Activated CD4-positive, alpha-beta T cell treated with anti-CD3 and anti-CD28 coated beads, Interleukin-2, amount 10 ng/mL, durations not matched to agents 24 days and 14 days (primary cell): ENCODE measurements at regions not wholly inside any gene's neighbourhood (a gene's known extent, or its start where the extent isn't known, plus 50 kb on each side); places are given as distances from the start of the nearest gene placed in this dataset.

ENCODE experiments used
- DNase-seq: peaks from one replicate; pipeline ENCODE4 v3.0.0; 2022
- H3K27ac Mint-ChIP-seq: one replicate; pipeline ENCODE4 v1.8.0; 2022; ENCODE audit warnings: mild to moderate bottlenecking, mixed read lengths
- H3K27me3 Mint-ChIP-seq: one replicate; pipeline ENCODE4 v1.8.0; 2022; ENCODE audit warnings: mixed read lengths
- H3K36me3 Mint-ChIP-seq: one replicate; pipeline ENCODE4 v1.8.0; 2022; ENCODE audit warnings: low read depth, mild to moderate bottlenecking, mixed read lengths
- H3K4me1 Mint-ChIP-seq: one replicate; pipeline ENCODE4 v1.8.0; 2021; ENCODE audit warnings: mixed read lengths
- H3K4me3 Mint-ChIP-seq: one replicate; pipeline ENCODE4 v1.8.0; 2022; ENCODE audit warnings: mild to moderate bottlenecking, moderate library complexity, mixed read lengths
- H3K9me3 Mint-ChIP-seq: one replicate; pipeline ENCODE4 v1.8.0; 2021; ENCODE audit warnings: mixed read lengths
- intact Hi-C: fragments of 100-400 bp; cut with micrococcal nuclease; formaldehyde crosslinking; loops from one replicate; pipeline ENCODE4 v1.15.1; 2023

DNA sequence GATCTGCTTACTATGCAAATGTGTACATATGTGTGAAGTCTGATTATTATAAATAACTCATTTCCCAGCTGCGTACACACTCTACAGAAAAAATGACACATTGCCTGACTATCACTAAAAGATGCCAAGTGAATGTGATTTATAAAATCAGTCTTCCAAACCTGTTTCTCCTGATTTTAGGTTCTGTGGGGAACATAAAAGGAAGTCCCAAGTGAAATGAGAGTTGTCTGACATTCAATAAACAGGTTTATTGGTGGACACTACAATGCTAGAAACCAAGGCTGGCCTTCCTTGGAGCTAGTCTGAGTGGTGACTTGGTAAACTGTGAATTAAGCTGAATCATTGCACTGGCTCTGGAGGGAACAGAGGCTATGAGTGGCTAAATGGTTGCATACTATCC is 287.9 kb upstream of the ESRRG start:
- Mint-ChIP-seq H3K36me3 (no peaks in the 10 kb centered on the region), H3K9me3 (no peaks in the 10 kb centered on the region), H3K4me3 (no peak overlapping the region), H3K27me3 (no peaks in the 10 kb centered on the region), H3K4me1 (no peaks in the 10 kb centered on the region), H3K27ac (no peak overlapping the region)
- no peak for DNase-seq
- intact Hi-C loops = no loop called here

DNA sequence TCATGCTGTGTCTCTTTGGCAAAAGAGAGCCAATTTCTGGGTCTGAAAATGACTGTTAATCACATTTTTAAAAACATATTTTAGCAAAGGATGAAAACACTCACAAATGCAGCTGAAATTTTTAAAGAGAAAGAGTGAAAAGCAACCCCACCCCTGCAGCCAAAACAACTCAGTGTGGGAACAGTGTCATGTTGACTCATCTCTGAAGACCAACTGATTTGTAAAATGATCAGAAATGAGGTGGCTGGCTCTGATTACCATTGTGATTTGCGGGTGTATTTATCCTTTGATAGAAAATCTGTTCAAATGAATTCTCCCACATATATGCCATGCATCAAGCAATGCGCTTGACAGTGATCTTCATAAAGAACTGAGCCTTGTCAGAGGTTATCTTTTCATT is 287.0 kb upstream of the ESRRG start:
- H3K4me3 Mint-ChIP-seq = no peak overlapping the region
- no peaks in the 10 kb centered on the region for H3K27me3 Mint-ChIP-seq
- no peaks in the 10 kb centered on the region for H3K36me3 Mint-ChIP-seq
- no peaks in the 10 kb centered on the region for H3K9me3 Mint-ChIP-seq
- no peak for DNase-seq
- no peaks in the 10 kb centered on the region for H3K4me1 Mint-ChIP-seq
- H3K27ac Mint-ChIP-seq = no peak overlapping the region
- intact Hi-C loops = no loop called here

DNA sequence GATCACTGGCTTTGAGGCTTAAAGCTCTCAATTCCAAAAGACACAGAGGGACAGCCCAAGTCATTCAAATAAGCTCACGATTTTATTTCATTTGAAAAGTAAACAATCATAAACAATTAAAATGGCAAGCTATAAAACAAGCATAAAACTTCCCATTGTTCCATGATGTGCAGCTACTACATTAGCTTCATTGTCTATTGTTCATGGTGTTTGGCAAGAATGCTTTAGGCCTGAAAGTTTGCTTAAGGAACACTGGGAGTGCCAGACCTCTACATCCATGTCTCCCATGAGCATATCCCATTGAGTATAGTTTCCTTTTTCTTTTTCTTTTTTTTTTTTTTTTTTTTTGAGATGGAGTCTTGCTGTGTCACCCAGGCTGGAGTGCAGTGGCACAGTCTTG is 286.1 kb upstream of the ESRRG start:
- H3K4me3 Mint-ChIP-seq = no peak overlapping the region
- H3K27me3 Mint-ChIP-seq = no peaks in the 10 kb centered on the region
- no peak for DNase-seq
- H3K36me3 Mint-ChIP-seq = no peaks in the 10 kb centered on the region
- intact Hi-C loops = no loop called here
- no peaks in the 10 kb centered on the region for H3K9me3 Mint-ChIP-seq
- no peaks in the 10 kb centered on the region for H3K4me1 Mint-ChIP-seq
- H3K27ac Mint-ChIP-seq = no peak overlapping the region

DNA sequence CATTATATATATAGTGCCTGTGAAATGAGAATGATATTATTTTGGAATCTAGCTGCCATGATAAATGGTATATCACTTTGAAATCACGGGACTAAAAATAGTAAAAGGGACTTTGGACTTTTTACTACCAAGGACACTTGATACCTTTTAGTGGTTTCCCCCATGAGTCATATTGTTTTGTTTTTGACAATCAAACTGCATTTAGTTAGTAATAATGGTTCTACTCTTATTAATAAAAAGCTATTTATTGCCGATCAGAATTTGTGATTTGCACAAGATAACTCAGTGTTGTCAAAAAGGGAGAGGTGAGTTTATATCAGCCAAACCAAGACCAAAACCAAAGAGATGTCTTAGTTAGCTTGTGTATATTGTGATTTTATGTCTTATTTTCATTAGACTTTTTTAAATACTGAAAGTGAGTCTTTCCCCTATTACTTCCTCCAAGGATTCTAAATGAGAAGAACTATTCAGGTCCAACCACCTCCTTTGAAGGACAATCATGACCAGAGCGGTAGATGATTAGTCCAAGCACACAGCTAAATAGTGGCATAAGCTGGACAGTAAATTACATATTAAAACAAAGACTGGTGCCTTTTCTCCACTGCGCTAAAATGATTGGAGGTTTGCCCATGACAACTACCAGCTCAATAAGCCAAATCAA is 281.7 kb upstream of the ESRRG start:
- H3K9me3 Mint-ChIP-seq = peaks cover 4% of the 10 kb centered on the region
- no peak overlapping the region for H3K4me3 Mint-ChIP-seq
- DNase-seq = no peak
- H3K4me1 Mint-ChIP-seq = no peaks in the 10 kb centered on the region
- no peaks in the 10 kb centered on the region for H3K27me3 Mint-ChIP-seq
- H3K36me3 Mint-ChIP-seq = no peaks in the 10 kb centered on the region
- H3K27ac Mint-ChIP-seq = no peak overlapping the region
- intact Hi-C loops = no loop called here

DNA sequence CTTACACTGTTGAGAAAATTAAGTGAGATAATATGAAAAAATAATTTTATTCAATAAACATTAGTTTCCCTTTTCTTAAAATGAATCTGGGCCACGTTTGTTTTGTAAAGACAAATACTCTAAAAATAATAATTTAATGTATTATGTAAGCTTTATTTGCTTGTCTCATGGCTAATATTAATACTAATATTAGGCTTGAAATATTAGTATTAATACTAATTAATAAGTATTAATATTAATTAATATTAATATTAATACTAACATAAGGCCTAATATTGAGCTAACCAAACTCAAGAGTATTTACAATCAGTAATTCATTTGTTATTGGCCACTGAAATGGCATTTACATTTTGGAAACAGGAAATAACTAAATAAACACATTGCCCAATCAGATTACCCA is 280.1 kb upstream of the ESRRG start:
- Mint-ChIP-seq H3K4me1 (no peaks in the 10 kb centered on the region), H3K9me3 (peaks cover 4% of the 10 kb centered on the region), H3K36me3 (no peaks in the 10 kb centered on the region), H3K27me3 (no peaks in the 10 kb centered on the region), H3K4me3 (no peak overlapping the region), H3K27ac (no peak overlapping the region)
- intact Hi-C loops = no loop called here
- DNase-seq = no peak

DNA sequence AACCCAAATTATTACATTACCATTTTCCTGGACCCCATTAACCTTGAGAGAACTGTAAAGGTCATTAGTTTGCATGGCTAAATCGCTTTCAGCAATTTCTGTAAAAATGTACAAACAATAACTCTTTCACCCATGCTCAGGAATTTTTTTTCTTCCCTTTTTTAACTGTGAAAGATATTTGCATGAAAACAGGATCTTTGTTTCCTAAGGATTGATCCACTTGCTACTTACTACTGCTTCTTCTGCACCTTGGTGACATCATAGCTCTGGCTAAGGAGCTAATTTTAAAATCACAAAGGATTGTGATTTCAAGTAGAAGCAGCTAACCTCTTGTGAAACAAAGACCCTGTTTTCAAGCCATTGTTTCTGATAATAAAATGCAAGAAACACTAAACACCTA is 274.6 kb upstream of the ESRRG start:
- DNase-seq = no peak
- Mint-ChIP-seq H3K4me1 (no peaks in the 10 kb centered on the region), H3K27ac (no peak overlapping the region), H3K9me3 (peaks cover 9% of the 10 kb centered on the region), H3K4me3 (no peak overlapping the region), H3K36me3 (no peaks in the 10 kb centered on the region), H3K27me3 (no peaks in the 10 kb centered on the region)
- intact Hi-C loops = no loop called here

DNA sequence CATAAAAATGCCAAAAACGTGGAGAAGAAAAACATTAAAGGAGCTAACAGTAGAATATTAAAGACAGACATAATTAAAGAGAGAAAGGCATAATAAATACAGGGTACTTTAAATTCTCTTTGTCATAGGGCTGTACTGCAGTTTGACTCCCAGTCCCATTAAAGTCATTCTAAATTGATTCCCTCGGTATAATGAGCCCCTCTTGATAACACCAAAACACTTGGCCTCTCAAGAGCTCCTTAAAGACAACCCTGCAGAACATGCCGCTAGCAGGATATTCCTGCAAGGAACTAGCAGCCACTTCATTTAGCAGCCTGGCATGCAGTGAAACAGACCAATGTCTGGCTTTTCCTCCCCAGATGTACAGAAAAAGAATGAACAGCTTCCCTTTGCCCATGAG is 273.8 kb upstream of the ESRRG start:
- H3K4me1 Mint-ChIP-seq = no peaks in the 10 kb centered on the region
- intact Hi-C loops = no loop called here
- no peak overlapping the region for H3K4me3 Mint-ChIP-seq
- no peaks in the 10 kb centered on the region for H3K36me3 Mint-ChIP-seq
- H3K9me3 Mint-ChIP-seq = peaks cover 8% of the 10 kb centered on the region
- no peak overlapping the region for H3K27ac Mint-ChIP-seq
- DNase-seq = no peak
- H3K27me3 Mint-ChIP-seq = no peaks in the 10 kb centered on the region

DNA sequence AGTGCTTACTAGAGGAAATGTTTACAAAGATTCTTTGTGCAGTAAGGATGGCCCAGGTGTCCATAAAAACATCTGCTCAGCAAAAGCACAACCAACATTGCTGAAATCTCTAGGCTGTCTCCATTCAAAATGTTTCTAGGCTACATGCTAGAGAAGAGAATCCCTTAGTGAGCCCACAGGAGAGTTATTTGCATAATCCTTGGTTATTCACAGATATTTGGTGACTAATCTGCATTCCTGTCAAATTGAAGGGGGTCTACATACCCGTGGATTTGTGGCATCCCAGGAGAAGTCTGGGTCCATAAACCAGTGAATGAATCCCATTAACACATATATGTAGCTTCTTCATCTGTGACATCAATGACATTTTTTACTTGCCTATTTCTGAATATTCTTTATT is 261.3 kb upstream of the ESRRG start:
- Mint-ChIP-seq H3K4me3 (no peak overlapping the region), H3K27ac (no peak overlapping the region), H3K4me1 (no peaks in the 10 kb centered on the region), H3K9me3 (peaks cover 6% of the 10 kb centered on the region), H3K36me3 (no peaks in the 10 kb centered on the region), H3K27me3 (no peaks in the 10 kb centered on the region)
- DNase-seq = no peak
- intact Hi-C loops = no loop called here

DNA sequence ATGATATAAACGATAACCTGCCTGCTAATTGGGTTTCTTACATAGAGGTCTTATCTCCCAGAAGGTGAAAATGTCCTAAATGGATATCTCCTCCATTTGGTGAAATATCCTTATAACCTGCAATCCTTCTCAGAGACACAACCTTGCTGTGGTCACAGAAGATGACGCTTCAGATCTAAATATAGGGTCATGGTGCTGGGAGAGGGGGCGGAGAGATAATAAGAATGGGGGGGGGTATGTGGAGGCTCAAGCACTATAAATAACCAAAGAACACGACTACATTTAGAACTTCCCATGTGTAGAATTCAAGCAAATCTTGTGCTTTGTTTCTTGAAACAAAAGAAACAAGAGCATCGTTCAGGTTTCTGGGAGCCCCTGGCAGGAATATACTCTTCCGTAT is 260.6 kb upstream of the ESRRG start:
- Mint-ChIP-seq H3K9me3 (peaks cover 6% of the 10 kb centered on the region), H3K4me1 (no peaks in the 10 kb centered on the region), H3K27ac (no peak overlapping the region), H3K4me3 (no peak overlapping the region), H3K27me3 (no peaks in the 10 kb centered on the region), H3K36me3 (no peaks in the 10 kb centered on the region)
- intact Hi-C loops = no loop called here
- DNase-seq = no peak

DNA sequence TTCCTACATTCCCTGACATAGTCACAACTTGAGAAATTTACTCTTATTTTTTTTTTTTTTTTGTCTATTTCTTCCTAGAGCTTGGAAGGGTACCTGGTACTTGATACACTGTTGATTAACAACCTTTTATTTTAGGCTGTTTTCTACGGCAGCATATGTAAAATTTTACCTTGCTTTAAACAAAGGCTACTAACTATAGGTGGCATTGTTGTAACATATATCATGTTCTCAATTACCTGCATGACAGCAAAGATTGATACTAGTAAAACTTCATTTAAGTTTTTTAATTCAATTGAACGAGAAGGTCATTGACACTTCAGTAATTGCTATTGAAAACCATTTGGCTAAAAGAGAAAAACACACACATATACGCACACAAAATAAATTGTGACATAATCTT is 238.3 kb upstream of the ESRRG start:
- H3K27me3 Mint-ChIP-seq = no peaks in the 10 kb centered on the region
- H3K27ac Mint-ChIP-seq = no peak overlapping the region
- intact Hi-C loops = no loop called here
- H3K4me3 Mint-ChIP-seq = no peak overlapping the region
- no peak for DNase-seq
- H3K4me1 Mint-ChIP-seq = no peaks in the 10 kb centered on the region
- no peaks in the 10 kb centered on the region for H3K9me3 Mint-ChIP-seq
- H3K36me3 Mint-ChIP-seq = no peaks in the 10 kb centered on the region

DNA sequence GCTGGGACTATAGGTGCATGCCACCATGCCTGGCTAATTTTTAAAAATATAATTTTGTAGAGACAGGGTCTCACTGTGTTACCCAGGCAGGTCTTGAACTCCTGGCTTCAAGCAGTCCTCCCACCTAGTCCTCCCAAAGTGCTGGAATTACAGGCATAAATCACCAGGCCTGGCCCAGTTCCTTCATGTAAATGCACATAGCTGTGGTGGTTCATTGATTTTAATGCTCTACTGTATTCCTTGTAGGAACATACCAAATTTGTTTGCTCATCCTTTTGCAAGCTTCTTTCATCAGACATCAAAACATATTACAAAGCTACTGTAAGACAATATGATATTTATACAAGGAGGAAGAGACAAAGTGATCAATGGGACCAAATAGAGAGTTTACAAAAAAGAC is 237.5 kb upstream of the ESRRG start:
- H3K36me3 Mint-ChIP-seq = no peaks in the 10 kb centered on the region
- no peaks in the 10 kb centered on the region for H3K27me3 Mint-ChIP-seq
- no peak for DNase-seq
- intact Hi-C loops = no loop called here
- no peaks in the 10 kb centered on the region for H3K4me1 Mint-ChIP-seq
- no peak overlapping the region for H3K4me3 Mint-ChIP-seq
- H3K9me3 Mint-ChIP-seq = no peaks in the 10 kb centered on the region
- H3K27ac Mint-ChIP-seq = no peak overlapping the region

DNA sequence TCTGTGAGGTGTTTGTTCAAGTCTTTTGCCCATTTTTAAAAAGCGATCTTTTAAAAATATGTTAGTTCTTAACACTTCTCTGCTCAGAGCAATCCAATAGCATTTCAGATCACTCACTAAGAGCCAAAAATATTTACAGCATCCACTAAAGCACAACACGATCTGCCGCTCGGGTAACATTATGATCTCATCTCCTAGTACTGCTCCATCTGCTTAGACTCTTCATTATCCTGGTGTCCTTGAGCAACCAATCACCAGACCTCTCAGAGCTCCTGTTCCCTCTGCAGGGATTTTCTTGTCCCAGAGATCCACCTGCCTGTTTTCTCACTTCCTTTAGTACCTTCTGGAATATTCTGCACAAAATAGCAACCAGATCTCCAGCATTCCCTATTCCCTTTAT is 235.3 kb upstream of the ESRRG start:
- intact Hi-C loops = no loop called here
- no peak for DNase-seq
- H3K27me3 Mint-ChIP-seq = no peaks in the 10 kb centered on the region
- no peaks in the 10 kb centered on the region for H3K36me3 Mint-ChIP-seq
- no peaks in the 10 kb centered on the region for H3K9me3 Mint-ChIP-seq
- no peak overlapping the region for H3K4me3 Mint-ChIP-seq
- no peaks in the 10 kb centered on the region for H3K4me1 Mint-ChIP-seq
- H3K27ac Mint-ChIP-seq = no peak overlapping the region

DNA sequence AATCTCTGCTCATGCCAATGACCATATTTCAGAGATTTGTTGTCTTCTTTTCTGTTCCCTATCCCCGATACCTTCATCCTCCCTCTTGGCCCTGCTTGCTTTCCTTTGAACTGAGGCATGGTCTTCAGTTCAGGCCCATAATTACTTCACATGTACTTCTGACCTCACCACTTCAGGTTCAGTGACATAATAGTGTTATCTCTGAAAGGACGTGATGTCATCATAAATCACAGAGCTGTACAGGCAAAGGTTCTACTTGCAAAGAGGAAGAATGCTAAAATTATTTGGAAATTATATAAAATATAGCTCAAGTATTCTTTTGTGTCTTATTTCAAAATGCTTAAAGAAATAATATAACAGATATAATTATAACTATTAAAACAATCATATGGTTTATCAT is 230.3 kb upstream of the ESRRG start:
- H3K4me3 Mint-ChIP-seq = no peak overlapping the region
- intact Hi-C loops = no loop called here
- no peaks in the 10 kb centered on the region for H3K4me1 Mint-ChIP-seq
- H3K27ac Mint-ChIP-seq = no peak overlapping the region
- DNase-seq = no peak
- no peaks in the 10 kb centered on the region for H3K27me3 Mint-ChIP-seq
- H3K9me3 Mint-ChIP-seq = no peaks in the 10 kb centered on the region
- no peaks in the 10 kb centered on the region for H3K36me3 Mint-ChIP-seq

DNA sequence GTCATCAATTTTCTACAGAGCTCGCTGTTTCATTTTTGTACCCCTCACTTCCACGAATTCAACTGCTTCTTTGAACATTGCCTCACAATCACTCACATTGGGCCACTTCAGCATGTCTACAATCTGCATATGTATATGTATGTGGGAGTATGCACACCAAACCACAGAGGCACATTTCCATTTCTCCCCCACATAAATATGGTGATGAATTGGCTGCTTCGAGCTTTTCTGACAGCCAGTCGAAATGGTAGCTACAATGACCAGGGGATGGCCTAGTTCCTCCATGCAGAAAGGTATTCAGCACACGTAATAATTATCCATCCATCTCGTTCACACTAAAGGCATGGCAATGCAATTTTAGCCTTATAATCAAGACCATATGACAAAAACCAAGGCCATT is 229.6 kb upstream of the ESRRG start:
- no peaks in the 10 kb centered on the region for H3K4me1 Mint-ChIP-seq
- H3K27ac Mint-ChIP-seq = no peak overlapping the region
- H3K36me3 Mint-ChIP-seq = no peaks in the 10 kb centered on the region
- intact Hi-C loops = no loop called here
- no peaks in the 10 kb centered on the region for H3K27me3 Mint-ChIP-seq
- no peak for DNase-seq
- H3K9me3 Mint-ChIP-seq = no peaks in the 10 kb centered on the region
- H3K4me3 Mint-ChIP-seq = no peak overlapping the region

DNA sequence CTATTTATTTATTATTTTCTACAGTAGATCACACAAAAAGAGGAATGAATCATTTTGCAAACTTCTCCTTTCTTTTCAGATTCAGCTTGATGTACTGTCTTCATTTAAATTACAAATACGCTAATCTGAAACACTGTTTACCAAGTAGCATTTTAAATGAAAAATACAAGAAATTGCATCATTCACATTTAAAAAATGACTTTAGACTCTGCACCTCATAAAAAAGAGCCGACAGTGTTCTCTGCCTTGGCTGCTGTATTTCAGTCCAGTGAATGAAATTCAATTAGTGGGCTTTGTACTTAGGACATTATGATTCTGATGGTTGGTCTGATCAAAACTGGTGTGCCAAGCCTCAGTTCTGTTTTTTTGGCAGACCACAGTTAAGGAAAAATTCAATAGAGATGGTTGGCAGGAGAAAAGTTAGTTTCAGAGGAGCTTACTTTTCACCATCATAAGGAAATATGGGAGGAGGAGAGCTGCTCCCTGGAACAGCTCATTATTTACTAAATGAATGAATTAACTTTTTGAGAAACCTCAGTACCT is 222.4 kb upstream of the ESRRG start:
- no peaks in the 10 kb centered on the region for H3K4me1 Mint-ChIP-seq
- H3K27me3 Mint-ChIP-seq = no peaks in the 10 kb centered on the region
- no peaks in the 10 kb centered on the region for H3K36me3 Mint-ChIP-seq
- H3K9me3 Mint-ChIP-seq = no peaks in the 10 kb centered on the region
- no peak overlapping the region for H3K4me3 Mint-ChIP-seq
- DNase-seq = no peak
- intact Hi-C loops = no loop called here
- no peak overlapping the region for H3K27ac Mint-ChIP-seq
